Thyroid gland (tissue), 4 donors: ENCODE measurements at regions not wholly inside any gene's neighbourhood (a gene's known extent, or its start where the extent isn't known, plus 50 kb on each side); places are given as distances from the start of the nearest gene placed in this dataset.

Experiments
- DNase-seq, 2 donors: peaks; one replicate each; pipeline ENCODE4 v3.0.0-alpha.2; 2019
- H3K27ac ChIP-seq, 3 donors: fragments of 200-600 bp; sonication (generic); 1 replicate in 2 of 3; 2 replicates in 1 of 3; pipeline ENCODE4 v1.5.1; 2016 to 2019; ENCODE audit warnings: mild to moderate bottlenecking in 1 of 3, moderate library complexity in 1 of 3
- H3K27me3 ChIP-seq: fragments of 200-600 bp; sonication (generic); one replicate; pipeline ENCODE4 v1.5.1; 2019
- H3K36me3 ChIP-seq, 2 donors: fragments of 200-600 bp; sonication (generic); one replicate each; pipeline ENCODE4 v1.5.1; 2016 to 2019
- H3K4me1 ChIP-seq, 2 donors: fragments of 200-600 bp; sonication (generic); one replicate each; pipeline ENCODE4 v1.5.1; 2017 to 2019
- H3K4me3 ChIP-seq, 3 donors: fragments of 200-600 bp; sonication (generic); replicated peaks in 1 of 3; 1 replicate in 2 of 3; 2 replicates in 1 of 3; pipeline ENCODE4 v1.5.1; 2016; ENCODE audit warnings: mild to moderate bottlenecking in 1 of 3
- H3K9me3 ChIP-seq: fragments of 200-600 bp; sonication (generic); one replicate; pipeline ENCODE4 v1.5.1; 2017
- CTCF ChIP-seq, 6 experiments: fragments of 200-600 bp in 3 of 6; fragments of 450-650 bp in 3 of 6; sonication (generic) in 3 of 6; IDR thresholded peaks; one replicate each; pipeline ENCODE4 v1.5.1; 2016 to 2019; ENCODE audit warnings: antibody characterized with exemption in 6 of 6, mild to moderate bottlenecking in 2 of 6, inconsistent platforms in 1 of 6, moderate library complexity in 1 of 6
- POLR2A ChIP-seq, 2 donors: fragments of 450-650 bp; IDR thresholded peaks; one replicate each; pipeline ENCODE4 v1.6.1; 2017; ENCODE audit warnings: antibody characterized with exemption in 2 of 2, mild to moderate bottlenecking in 2 of 2, moderate library complexity in 1 of 2
- WGBS, 2 donors: methylation state at CpG; one replicate each; pipeline ENCODE4 v1.1.5; 2017; 5-methylcytosine and 5-hydroxymethylcytosine counted together
- intact Hi-C: fragments of 100-400 bp; cut with DNase I; formaldehyde crosslinking; loops from one replicate; pipeline ENCODE4 v1.15.1; 2023

- Histone ChIP-seq H3K27me3 (no peaks in the 10 kb centered on the region), H3K4me3 (no peak overlapping the region), H3K36me3 (no peaks in the 10 kb centered on the region), H3K27ac (no peak overlapping the region), H3K9me3 (no peaks in the 10 kb centered on the region), H3K4me1 (no peaks in the 10 kb centered on the region)
- no peak for TF ChIP-seq CTCF (IDR thresholded peaks at IDR 0.05)
- TF ChIP-seq POLR2A (IDR thresholded peaks at IDR 0.05), result no peak
- DNase-seq, result no peak
- WGBS, 2 donors, result 45 to 68% methylated on average over 2 of the region's 2 CpGs
- intact Hi-C loops, result no loop called here
Measured at GRCh38 chr20:39898467-39898852, 790.6 kb downstream of the MAFB start.

GRCh38 chr20:39897781-39898466, 791.1 kb downstream of the MAFB start:
- Histone ChIP-seq H3K27ac (no peak overlapping the region), H3K36me3 (no peaks in the 10 kb centered on the region), H3K4me3 (no peak overlapping the region), H3K27me3 (no peaks in the 10 kb centered on the region), H3K9me3 (no peaks in the 10 kb centered on the region), H3K4me1 (no peaks in the 10 kb centered on the region)
- TF ChIP-seq POLR2A (IDR thresholded peaks at IDR 0.05) (no peak), CTCF (IDR thresholded peaks at IDR 0.05) (no peak)
- intact Hi-C loops, result no loop called here
- 83 to 85% methylated on average over 4 of the region's 4 CpGs for WGBS, 2 donors
- no peak for DNase-seq

GRCh38 chr20:39897058-39897457, 792.0 kb downstream of the MAFB start:
- Histone ChIP-seq H3K9me3 (no peaks in the 10 kb centered on the region), H3K4me3 (no peak overlapping the region), H3K27ac (no peak overlapping the region), H3K36me3 (no peaks in the 10 kb centered on the region), H3K4me1 (no peaks in the 10 kb centered on the region), H3K27me3 (no peaks in the 10 kb centered on the region)
- intact Hi-C loops, result no loop called here
- TF ChIP-seq CTCF (IDR thresholded peaks at IDR 0.05), result no peak
- TF ChIP-seq POLR2A (IDR thresholded peaks at IDR 0.05), result no peak
- WGBS, 2 donors, result 70 to 73% methylated on average over 3 of the region's 3 CpGs
- no peak for DNase-seq

- no peaks in the 10 kb centered on the region for H3K27me3 ChIP-seq
- no peak overlapping the region for H3K4me3 ChIP-seq
- TF ChIP-seq POLR2A (IDR thresholded peaks at IDR 0.05) (no peak), CTCF (IDR thresholded peaks at IDR 0.05) (no peak)
- H3K9me3 ChIP-seq, result no peaks in the 10 kb centered on the region
- intact Hi-C loops, result no loop called here
- 88 to 90% methylated on average over 2 of the region's 2 CpGs for WGBS, 2 donors
- no peak for DNase-seq
- no peaks in the 10 kb centered on the region for H3K36me3 ChIP-seq
- no peaks in the 10 kb centered on the region for H3K4me1 ChIP-seq
- H3K27ac ChIP-seq, result no peak overlapping the region
Measured at GRCh38 chr20:39894067-39894466, 795.0 kb downstream of the MAFB start.

GRCh38 chr20:39893003-39893685, 795.9 kb downstream of the MAFB start:
- Histone ChIP-seq H3K27me3 (no peaks in the 10 kb centered on the region), H3K4me3 (no peak overlapping the region), H3K9me3 (no peaks in the 10 kb centered on the region), H3K4me1 (no peaks in the 10 kb centered on the region), H3K27ac (no peak overlapping the region), H3K36me3 (no peaks in the 10 kb centered on the region)
- TF ChIP-seq POLR2A (IDR thresholded peaks at IDR 0.05) (no peak), CTCF (IDR thresholded peaks at IDR 0.05) (no peak)
- intact Hi-C loops, result no loop called here
- no peak for DNase-seq
- WGBS, 2 donors, result 76 to 89% methylated on average over 1 of the region's 1 CpG
